MM.1S (cell line): ENCODE measurements at regions not wholly inside any gene's neighbourhood (a gene's known extent, or its start where the extent isn't known, plus 50 kb on each side); places are given as distances from the start of the nearest gene placed in this dataset.

Experiments used
- CTCF ChIP-seq: fragments of 300-600 bp; sonication (generic); IDR thresholded peaks from 2 replicates; pipeline ENCODE4 v1.5.1; 2016; ENCODE audit warnings: antibody characterized with exemption, low read length, mixed read lengths
- EZH2 ChIP-seq: fragments of 300-600 bp; sonication (generic); optimal IDR thresholded peaks from 2 replicates; pipeline ENCODE3; 2017; ENCODE audit warnings: low read depth, mild to moderate bottlenecking, antibody characterized with exemption, low read length, mixed read lengths
- EZH2phosphoT487 ChIP-seq: fragments of 300-600 bp; sonication (generic); IDR thresholded peaks from 2 replicates; pipeline ENCODE4 v1.6.1; 2018; ENCODE audit warnings: antibody characterized with exemption, low read length

GRCh38 chr1:38488162-38488898, 371.2 kb downstream of the RRAGC start:
- TF ChIP-seq EZH2: no peak
- no peak for TF ChIP-seq CTCF
- TF ChIP-seq EZH2phosphoT487: no peak
